Tibial nerve (tissue), 3 donors: ENCODE measurements at regions not wholly inside any gene's neighbourhood (a gene's known extent, or its start where the extent isn't known, plus 50 kb on each side); places are given as distances from the start of the nearest gene placed in this dataset.

ENCODE experiments used
- POLR2A ChIP-seq, 2 donors: fragments of 450-650 bp; IDR thresholded peaks; one replicate each; pipeline ENCODE4 v1.6.1; 2017; ENCODE audit warnings: antibody characterized with exemption in 2 of 2, mild to moderate bottlenecking in 2 of 2, moderate library complexity in 2 of 2
- TF ChIP-seq, protein P1 (sequence below), 5 experiments: fragments of 200-600 bp in 3 of 5; fragments of 450-650 bp in 2 of 5; sonication (generic) in 3 of 5; IDR thresholded peaks; one replicate each; pipeline ENCODE4 v1.5.1; 2016 to 2019; ENCODE audit warnings: antibody characterized with exemption in 5 of 5, mild to moderate bottlenecking in 3 of 5, moderate library complexity in 2 of 5

DNA sequence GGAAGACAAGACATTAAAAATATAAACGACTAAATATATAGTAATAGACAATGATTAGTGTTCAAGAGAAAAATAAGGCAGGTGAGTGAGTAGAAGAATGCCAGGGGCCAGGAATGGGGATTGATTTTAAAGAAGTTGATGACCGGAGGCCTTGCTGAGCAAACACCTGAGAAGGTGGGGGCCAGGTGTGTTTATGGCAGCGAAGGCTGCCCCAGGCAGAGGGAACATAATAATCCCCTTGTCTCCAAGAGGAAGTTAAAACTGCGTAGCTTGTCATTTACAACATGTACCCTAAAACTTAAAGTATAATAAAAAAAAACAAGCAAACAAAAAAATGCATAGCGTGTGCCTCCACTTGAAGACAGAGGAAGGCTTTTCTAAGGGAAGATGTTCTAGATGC, 220.3 kb downstream of the URB2 start:
- TF ChIP-seq, protein P1, sequence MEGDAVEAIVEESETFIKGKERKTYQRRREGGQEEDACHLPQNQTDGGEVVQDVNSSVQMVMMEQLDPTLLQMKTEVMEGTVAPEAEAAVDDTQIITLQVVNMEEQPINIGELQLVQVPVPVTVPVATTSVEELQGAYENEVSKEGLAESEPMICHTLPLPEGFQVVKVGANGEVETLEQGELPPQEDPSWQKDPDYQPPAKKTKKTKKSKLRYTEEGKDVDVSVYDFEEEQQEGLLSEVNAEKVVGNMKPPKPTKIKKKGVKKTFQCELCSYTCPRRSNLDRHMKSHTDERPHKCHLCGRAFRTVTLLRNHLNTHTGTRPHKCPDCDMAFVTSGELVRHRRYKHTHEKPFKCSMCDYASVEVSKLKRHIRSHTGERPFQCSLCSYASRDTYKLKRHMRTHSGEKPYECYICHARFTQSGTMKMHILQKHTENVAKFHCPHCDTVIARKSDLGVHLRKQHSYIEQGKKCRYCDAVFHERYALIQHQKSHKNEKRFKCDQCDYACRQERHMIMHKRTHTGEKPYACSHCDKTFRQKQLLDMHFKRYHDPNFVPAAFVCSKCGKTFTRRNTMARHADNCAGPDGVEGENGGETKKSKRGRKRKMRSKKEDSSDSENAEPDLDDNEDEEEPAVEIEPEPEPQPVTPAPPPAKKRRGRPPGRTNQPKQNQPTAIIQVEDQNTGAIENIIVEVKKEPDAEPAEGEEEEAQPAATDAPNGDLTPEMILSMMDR (IDR thresholded peaks at IDR 0.05): no peak
- no peak for TF ChIP-seq POLR2A (IDR thresholded peaks at IDR 0.05)
